OCI-LY3 (cell line): ENCODE measurements at regions not wholly inside any gene's neighbourhood (a gene's known extent, or its start where the extent isn't known, plus 50 kb on each side); places are given as distances from the start of the nearest gene placed in this dataset.
A peak's percentile ranks its signal among the peaks of the same experiment; 100 is the strongest.

ENCODE experiments used
- H2AFZ ChIP-seq: fragments of 200-600, 300-600 bp; shearing (Covaris generic); 2 replicates; pipeline ENCODE4 v1.6.0; 2014; ENCODE audit warnings: antibody characterized with exemption, low read depth, low read length
- H3K27ac ChIP-seq: fragments of 200-600, 300-600 bp; sonication (generic); 2 replicates; pipeline ENCODE4 v1.5.1; 2014; ENCODE audit warnings: mild to moderate bottlenecking, low read length, moderate library complexity, mixed read lengths
- H3K27me3 ChIP-seq: fragments of 200-600, 300-600 bp; sonication (generic); 2 replicates; pipeline ENCODE4 v1.6.1; 2014; ENCODE audit warnings: low read depth, low read length, mixed read lengths
- H3K36me3 ChIP-seq: fragments of 200-600, 300-600 bp; sonication (generic); replicated peaks from 2 replicates; pipeline ENCODE3; 2014; ENCODE audit warnings: low read depth, low read length, mixed read lengths
- H3K4me1 ChIP-seq: fragments of 300-600, 200-600 bp; sonication (generic); 2 replicates; pipeline ENCODE4 v1.6.1; 2014; ENCODE audit warnings: low read length, mixed read lengths
- H3K4me2 ChIP-seq: fragments of 200-600, 300-600 bp; sonication (generic); 2 replicates; pipeline ENCODE4 v1.6.1; 2014; ENCODE audit warnings: low read length, mixed read lengths
- H3K4me3 ChIP-seq: fragments of 300-600, 200-600 bp; sonication (generic); 2 replicates; pipeline ENCODE4 v1.5.1; 2014; ENCODE audit warnings: antibody characterized with exemption, mild to moderate bottlenecking, low read length, moderate library complexity
- H3K79me2 ChIP-seq: fragments of 300-600, 200-600 bp; shearing (Covaris generic); 2 replicates; pipeline ENCODE4 v1.6.1; 2014; ENCODE audit warnings: mild to moderate bottlenecking, low read length, mixed read lengths
- H3K9ac ChIP-seq: fragments of 300-600, 200-600 bp; shearing (Covaris generic); 2 replicates; pipeline ENCODE4 v1.6.0; 2014; ENCODE audit warnings: mild to moderate bottlenecking, low read length, moderate library complexity
- H3K9me3 ChIP-seq: fragments of 200-600, 300-600 bp; shearing (Covaris generic); 2 replicates; pipeline ENCODE4 v1.6.1; 2014; ENCODE audit warnings: low read length, mixed read lengths; ENCODE audit not compliant: insufficient read depth
- H4K20me1 ChIP-seq: fragments of 200-600, 300-600 bp; sonication (generic); 2 replicates; pipeline ENCODE4 v1.6.1; 2016; ENCODE audit warnings: low read length, mixed read lengths; ENCODE audit not compliant: insufficient read depth
- EZH2phosphoT487 ChIP-seq: fragments of 200-600 bp; shearing (Covaris generic); IDR thresholded peaks from 2 replicates; pipeline ENCODE4 v1.6.1; 2018; ENCODE audit warnings: antibody characterized with exemption, mixed run types, low read depth
- TF ChIP-seq, protein P1 (sequence below): fragments of 200-600, 300-600 bp; sonication (generic); IDR thresholded peaks from 2 replicates; pipeline ENCODE4 v1.5.1; 2014; ENCODE audit warnings: antibody characterized with exemption, low read length, low read depth

GRCh38 chr18:76252880-76253279 lies 242.2 kb downstream of the ZNF516 start:
- H3K27ac ChIP-seq = no peak overlapping the region
- H3K9ac ChIP-seq = no peak overlapping the region
- H3K4me3 ChIP-seq = no peak overlapping the region
- no peaks in the 10 kb centered on the region for H3K9me3 ChIP-seq
- no peaks in the 10 kb centered on the region for H4K20me1 ChIP-seq
- no peak for TF ChIP-seq EZH2phosphoT487
- TF ChIP-seq, protein P1, sequence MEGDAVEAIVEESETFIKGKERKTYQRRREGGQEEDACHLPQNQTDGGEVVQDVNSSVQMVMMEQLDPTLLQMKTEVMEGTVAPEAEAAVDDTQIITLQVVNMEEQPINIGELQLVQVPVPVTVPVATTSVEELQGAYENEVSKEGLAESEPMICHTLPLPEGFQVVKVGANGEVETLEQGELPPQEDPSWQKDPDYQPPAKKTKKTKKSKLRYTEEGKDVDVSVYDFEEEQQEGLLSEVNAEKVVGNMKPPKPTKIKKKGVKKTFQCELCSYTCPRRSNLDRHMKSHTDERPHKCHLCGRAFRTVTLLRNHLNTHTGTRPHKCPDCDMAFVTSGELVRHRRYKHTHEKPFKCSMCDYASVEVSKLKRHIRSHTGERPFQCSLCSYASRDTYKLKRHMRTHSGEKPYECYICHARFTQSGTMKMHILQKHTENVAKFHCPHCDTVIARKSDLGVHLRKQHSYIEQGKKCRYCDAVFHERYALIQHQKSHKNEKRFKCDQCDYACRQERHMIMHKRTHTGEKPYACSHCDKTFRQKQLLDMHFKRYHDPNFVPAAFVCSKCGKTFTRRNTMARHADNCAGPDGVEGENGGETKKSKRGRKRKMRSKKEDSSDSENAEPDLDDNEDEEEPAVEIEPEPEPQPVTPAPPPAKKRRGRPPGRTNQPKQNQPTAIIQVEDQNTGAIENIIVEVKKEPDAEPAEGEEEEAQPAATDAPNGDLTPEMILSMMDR = peak; percentile 50
- H3K36me3 ChIP-seq = no peaks in the 10 kb centered on the region
- no peaks in the 10 kb centered on the region for H3K79me2 ChIP-seq
- no peak overlapping the region for H3K4me2 ChIP-seq
- no peaks in the 10 kb centered on the region for H3K27me3 ChIP-seq
- H3K4me1 ChIP-seq = no peaks in the 10 kb centered on the region
- no peak overlapping the region for H2AFZ ChIP-seq

- Histone ChIP-seq H3K27ac (no peak overlapping the region), H3K27me3 (no peaks in the 10 kb centered on the region), H3K4me2 (no peak overlapping the region), H3K79me2 (no peaks in the 10 kb centered on the region), H3K9ac (no peak overlapping the region), H3K9me3 (no peaks in the 10 kb centered on the region), H4K20me1 (no peaks in the 10 kb centered on the region), H3K4me3 (no peak overlapping the region), H3K4me1 (no peaks in the 10 kb centered on the region), H2AFZ (no peak overlapping the region), H3K36me3 (no peaks in the 10 kb centered on the region)
- no peak for TF ChIP-seq EZH2phosphoT487
- TF ChIP-seq, protein P1 = no peak
Observed at GRCh38 chr18:76252139-76252538, 242.9 kb downstream of the ZNF516 start.

- no peak overlapping the region for H3K9ac ChIP-seq
- TF ChIP-seq EZH2phosphoT487 = no peak
- TF ChIP-seq, protein P1 = no peak
- no peak overlapping the region for H3K4me3 ChIP-seq
- H3K4me1 ChIP-seq = no peaks in the 10 kb centered on the region
- H3K4me2 ChIP-seq = no peak overlapping the region
- no peak overlapping the region for H2AFZ ChIP-seq
- no peaks in the 10 kb centered on the region for H3K9me3 ChIP-seq
- no peaks in the 10 kb centered on the region for H3K79me2 ChIP-seq
- no peaks in the 10 kb centered on the region for H3K27me3 ChIP-seq
- H3K36me3 ChIP-seq = no peaks in the 10 kb centered on the region
- H4K20me1 ChIP-seq = no peaks in the 10 kb centered on the region
- H3K27ac ChIP-seq = no peak overlapping the region
Observed at GRCh38 chr18:76251691-76252090, 243.4 kb downstream of the ZNF516 start.

DNA sequence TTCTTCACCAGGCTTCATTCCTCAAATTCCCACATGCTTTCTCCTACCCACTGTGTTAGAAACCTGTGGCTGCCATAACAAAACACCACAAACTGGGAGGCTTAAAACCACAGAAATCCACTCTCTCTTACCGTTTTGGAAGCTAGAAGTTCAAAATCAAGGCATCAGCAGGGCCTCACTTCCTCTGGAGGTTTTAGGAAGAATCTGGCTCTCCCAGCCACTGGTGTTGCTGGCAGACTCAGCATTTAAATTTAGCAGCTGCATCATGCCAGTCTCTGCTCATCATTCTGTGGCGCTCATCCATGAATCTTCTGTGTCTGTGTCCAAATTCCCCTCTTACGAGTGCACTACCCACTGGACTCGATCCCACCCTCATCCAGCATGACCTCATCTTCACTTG lies 248.5 kb downstream of the ZNF516 start:
- no peaks in the 10 kb centered on the region for H3K27me3 ChIP-seq
- no peaks in the 10 kb centered on the region for H3K4me1 ChIP-seq
- H3K4me2 ChIP-seq = no peak overlapping the region
- H3K36me3 ChIP-seq = no peaks in the 10 kb centered on the region
- H3K9me3 ChIP-seq = no peaks in the 10 kb centered on the region
- H3K79me2 ChIP-seq = no peaks in the 10 kb centered on the region
- TF ChIP-seq EZH2phosphoT487 = no peak
- no peak overlapping the region for H3K4me3 ChIP-seq
- no peak overlapping the region for H3K9ac ChIP-seq
- no peak overlapping the region for H2AFZ ChIP-seq
- no peak overlapping the region for H3K27ac ChIP-seq
- no peaks in the 10 kb centered on the region for H4K20me1 ChIP-seq

DNA sequence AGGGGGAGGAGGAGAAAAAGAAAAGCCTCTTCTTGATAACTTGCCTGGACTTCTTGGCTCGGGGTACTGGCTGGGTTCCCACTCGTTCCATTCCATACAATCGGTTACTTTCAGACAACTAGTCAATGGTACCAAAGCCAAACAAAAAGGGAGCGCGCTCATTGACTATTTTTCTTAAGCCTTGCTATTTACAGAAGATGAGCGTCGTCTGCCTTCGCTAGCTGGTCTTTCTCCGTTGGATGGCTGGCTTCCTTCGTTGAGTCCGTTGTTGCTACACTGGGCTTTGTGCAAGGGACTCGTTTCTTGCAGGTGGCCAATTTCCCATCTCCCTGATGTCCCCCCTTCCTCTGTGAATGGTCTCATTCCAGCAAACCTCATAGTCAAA lies 260.4 kb downstream of the ZNF516 start:
- TF ChIP-seq, protein P1 = no peak
- TF ChIP-seq EZH2phosphoT487 = no peak
- peaks cover 3% of the 10 kb centered on the region; the same call in 1 of the 2 replicates for H3K9me3 ChIP-seq
- H3K79me2 ChIP-seq = no peaks in the 10 kb centered on the region

More for the DNA sequence above, 260.4 kb downstream of the ZNF516 start:
- Histone ChIP-seq H3K27me3 (peaks cover 3% of the 10 kb centered on the region; the same call in 1 of the 2 replicates), H4K20me1 (no peaks in the 10 kb centered on the region), H3K4me2 (no peak overlapping the region), H3K27ac (no peak overlapping the region), H3K4me3 (no peak overlapping the region), H2AFZ (no peak overlapping the region), H3K9ac (no peak overlapping the region), H3K4me1 (no peaks in the 10 kb centered on the region), H3K36me3 (no peaks in the 10 kb centered on the region)
